ENCODE measurements at regions not wholly inside any gene's neighbourhood (a gene's known extent, or its start where the extent isn't known, plus 50 kb on each side); places are given as distances from the start of the nearest gene placed in this dataset.

DNA sequence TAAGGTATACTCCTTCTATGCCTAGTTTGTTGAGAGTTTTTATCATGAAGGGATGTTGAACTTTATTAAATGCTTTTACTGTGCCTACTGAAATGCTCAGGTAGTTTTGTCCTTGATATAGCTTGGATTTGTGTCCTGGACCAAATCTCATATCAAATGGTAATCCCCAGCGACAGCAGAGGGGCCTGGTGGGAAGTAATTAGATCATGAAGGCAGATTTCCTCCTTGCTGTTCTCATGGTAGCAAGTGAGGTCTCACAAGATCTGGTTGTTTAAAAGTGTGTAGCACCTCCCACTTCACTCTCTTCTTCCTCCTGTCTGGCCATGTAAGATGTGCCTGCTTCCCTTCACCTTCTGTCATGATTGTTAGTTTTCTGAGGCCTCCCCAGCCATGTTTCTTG, 78.2 kb downstream of the KIF2B start:
- TF ChIP-seq EP300 (IDR thresholded peaks at IDR 0.05; ENCODE audit: borderline replicate concordance) (no peak), ZBTB7A (IDR thresholded peaks at IDR 0.05; ENCODE audit: low read depth) (no peak), TAF1 (IDR thresholded peaks at IDR 0.05; ENCODE audit: low read depth) (no peak)

Measured in Ishikawa (cell line).